Astrocyte of the cerebellum (primary cell): ENCODE measurements at regions not wholly inside any gene's neighbourhood (a gene's known extent, or its start where the extent isn't known, plus 50 kb on each side); places are given as distances from the start of the nearest gene placed in this dataset.

ENCODE experiments used
- DNase-seq: peaks from one replicate; pipeline ENCODE4 v3.0.0-alpha.2; 2011; ENCODE audit warnings: low read depth
- H3K4me3 ChIP-seq: 2 replicates; pipeline ENCODE4 v1.5.1; 2011; ENCODE audit warnings: mild to moderate bottlenecking, low read depth, low read length, moderate library complexity
- in situ Hi-C: cut with HindIII; loops from 2 replicates; pipeline ENCODE4 v1.10.0; 2017; ENCODE audit warnings: low sequenced_read_pairs
- TF ChIP-seq, protein P1 (sequence below): IDR thresholded peaks from 2 replicates; pipeline ENCODE4 v1.5.1; 2012; ENCODE audit warnings: low read length, low read depth, moderate library complexity, mild to moderate bottlenecking; ENCODE audit errors: missing control alignments

DNA sequence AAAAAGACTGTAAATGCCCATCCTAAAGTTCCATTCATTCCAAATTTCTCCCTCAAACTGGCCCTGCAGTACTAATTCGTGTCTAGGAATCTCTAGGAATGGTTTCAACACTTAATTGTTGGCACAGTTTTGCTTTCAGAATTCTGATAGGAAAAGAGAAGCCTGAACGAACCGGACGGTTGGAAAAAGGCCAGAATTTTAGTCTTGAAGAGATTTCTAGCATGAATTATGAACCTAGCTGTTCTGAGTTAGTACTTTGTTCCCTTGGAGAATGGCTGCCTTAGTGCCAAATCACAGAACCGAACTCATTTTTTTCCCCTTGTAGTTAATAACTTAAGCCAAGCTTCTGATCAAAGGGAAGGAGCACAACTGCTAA is 262.6 kb downstream of the ADAMTS20 start:
- in situ Hi-C loops, result loop anchor here (10.0 to 25.0 kb wide), 4 partner anchors 527 to 1152 kb away; partner anchors contain the start of gene GXYLT1
- no peak for DNase-seq
- TF ChIP-seq, protein P1, sequence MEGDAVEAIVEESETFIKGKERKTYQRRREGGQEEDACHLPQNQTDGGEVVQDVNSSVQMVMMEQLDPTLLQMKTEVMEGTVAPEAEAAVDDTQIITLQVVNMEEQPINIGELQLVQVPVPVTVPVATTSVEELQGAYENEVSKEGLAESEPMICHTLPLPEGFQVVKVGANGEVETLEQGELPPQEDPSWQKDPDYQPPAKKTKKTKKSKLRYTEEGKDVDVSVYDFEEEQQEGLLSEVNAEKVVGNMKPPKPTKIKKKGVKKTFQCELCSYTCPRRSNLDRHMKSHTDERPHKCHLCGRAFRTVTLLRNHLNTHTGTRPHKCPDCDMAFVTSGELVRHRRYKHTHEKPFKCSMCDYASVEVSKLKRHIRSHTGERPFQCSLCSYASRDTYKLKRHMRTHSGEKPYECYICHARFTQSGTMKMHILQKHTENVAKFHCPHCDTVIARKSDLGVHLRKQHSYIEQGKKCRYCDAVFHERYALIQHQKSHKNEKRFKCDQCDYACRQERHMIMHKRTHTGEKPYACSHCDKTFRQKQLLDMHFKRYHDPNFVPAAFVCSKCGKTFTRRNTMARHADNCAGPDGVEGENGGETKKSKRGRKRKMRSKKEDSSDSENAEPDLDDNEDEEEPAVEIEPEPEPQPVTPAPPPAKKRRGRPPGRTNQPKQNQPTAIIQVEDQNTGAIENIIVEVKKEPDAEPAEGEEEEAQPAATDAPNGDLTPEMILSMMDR, result no peak
- H3K4me3 ChIP-seq, result no peak overlapping the region

DNA sequence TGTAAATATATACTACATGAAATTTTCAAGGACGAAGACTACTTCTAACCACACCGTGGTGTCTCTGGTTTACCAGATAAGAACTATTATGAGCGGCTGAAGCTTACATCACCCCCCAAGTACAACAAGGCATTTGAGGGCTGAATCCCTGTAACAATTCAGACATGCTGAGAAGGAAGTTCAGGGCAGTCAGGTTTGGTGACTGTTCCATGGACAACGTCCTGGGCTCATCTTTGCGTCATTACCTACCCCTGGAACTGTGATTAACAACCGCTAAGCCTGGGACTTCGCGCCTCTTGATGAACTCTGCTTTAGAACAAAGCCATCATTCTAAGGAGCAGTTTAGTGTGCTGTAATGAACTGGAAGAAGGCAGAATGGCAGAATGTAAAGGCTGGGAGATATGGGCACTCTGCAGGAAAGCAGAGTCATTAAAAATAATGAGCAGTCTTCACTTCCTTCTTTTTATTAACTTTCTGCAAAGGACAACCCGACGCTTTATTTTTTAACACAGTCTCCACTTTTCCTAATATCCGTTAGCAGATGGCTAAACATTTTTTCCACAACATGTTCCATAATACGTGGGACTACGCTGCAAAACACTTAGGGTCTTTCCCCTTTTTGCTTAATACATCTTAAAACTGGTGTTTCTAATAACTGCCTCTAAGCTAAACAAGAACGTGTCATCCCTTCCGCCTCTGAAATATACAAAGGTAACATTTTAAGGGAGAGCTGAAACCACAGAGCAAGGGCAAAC is 263.2 kb downstream of the ADAMTS20 start:
- TF ChIP-seq, protein P1, result no peak
- H3K4me3 ChIP-seq, result no peak overlapping the region
- DNase-seq, result no peak
- in situ Hi-C loops, result loop anchor here (10.0 to 25.0 kb wide), 4 partner anchors 527 to 1152 kb away; partner anchors contain the start of gene GXYLT1

DNA sequence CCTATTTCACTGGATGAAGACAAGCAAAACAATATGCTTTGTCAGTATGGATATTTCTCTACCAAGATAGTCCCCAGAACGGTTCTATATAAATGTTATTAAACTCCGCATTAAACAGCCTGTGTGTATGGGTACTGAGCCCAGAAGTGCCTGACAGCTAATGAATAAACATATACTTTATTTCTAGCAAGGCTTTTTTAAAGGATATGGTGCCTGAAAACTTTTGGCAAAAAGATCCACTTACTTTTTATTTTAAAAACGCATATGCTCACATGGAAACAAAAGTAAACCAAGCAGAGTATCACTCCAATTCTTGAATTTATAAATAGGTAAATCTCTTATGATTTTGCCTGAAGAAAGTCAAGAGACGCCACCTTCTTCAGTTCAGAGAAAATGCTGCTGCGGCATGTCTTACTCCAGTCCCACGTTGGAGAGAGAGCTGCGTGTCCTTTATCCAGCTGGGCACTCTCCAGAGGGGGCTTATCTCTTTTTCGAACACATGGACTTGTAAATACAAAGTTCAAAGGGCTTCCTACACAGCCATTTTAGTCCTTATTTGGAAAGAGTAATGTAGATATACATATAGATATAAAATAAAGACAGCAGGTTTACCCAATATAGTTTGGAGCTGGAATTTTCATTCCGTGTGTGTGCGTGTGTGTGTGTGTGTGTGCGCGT is 264.2 kb downstream of the ADAMTS20 start:
- H3K4me3 ChIP-seq, result no peak overlapping the region
- DNase-seq, result no peak
- in situ Hi-C loops, result loop anchor here (10.0 to 25.0 kb wide), 4 partner anchors 526 to 1151 kb away; partner anchors contain the start of gene GXYLT1
- TF ChIP-seq, protein P1, result no peak

DNA sequence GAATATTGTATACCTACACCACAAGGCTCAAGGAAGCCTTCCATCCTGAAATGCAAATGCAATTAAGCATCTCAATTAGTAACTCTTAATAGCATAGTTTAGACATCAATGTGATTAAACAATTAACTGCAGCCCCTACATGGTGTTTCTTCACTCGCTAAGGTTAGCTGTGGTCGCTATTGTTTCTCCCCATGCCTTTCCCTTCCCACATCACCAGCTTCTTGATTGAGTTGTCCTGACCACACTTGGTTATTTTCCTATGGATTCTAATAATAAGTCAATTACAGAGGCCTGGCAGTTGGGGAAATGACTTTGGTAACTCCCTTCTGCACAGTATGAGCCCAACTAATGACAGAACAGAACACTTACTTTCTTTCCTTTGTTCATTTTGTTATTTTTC is 265.0 kb downstream of the ADAMTS20 start:
- in situ Hi-C loops, result loop anchor here (10.0 to 25.0 kb wide), 4 partner anchors 525 to 1150 kb away; partner anchors contain the start of gene GXYLT1
- no peak for DNase-seq
- TF ChIP-seq, protein P1, result no peak
- no peak overlapping the region for H3K4me3 ChIP-seq

DNA sequence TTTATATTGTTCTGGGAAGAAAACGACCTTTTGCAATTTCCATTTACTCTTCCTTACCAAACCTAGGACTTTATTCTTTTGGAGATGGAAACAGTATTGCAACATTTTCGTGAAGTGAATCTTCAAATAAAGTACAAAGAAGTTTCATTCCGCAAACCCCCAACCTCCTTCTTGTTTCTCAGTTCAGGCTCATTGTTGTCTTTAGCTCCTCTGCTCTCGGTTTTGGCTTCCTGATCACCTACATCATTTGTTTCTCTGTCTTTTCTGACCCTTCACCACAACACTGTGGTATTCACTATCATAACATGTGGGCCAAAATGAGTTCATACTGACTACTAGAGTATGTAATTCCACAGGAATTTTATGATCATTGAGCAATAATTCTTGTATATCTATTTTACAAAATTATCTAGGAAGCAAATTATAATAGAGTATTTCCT is 266.8 kb downstream of the ADAMTS20 start:
- peak; percentile 88 for DNase-seq
- in situ Hi-C loops, result loop anchor here (10.0 to 25.0 kb wide), 4 partner anchors 523 to 1148 kb away; partner anchors contain the start of gene GXYLT1
- TF ChIP-seq, protein P1, result no peak
- H3K4me3 ChIP-seq, result no peak overlapping the region

DNA sequence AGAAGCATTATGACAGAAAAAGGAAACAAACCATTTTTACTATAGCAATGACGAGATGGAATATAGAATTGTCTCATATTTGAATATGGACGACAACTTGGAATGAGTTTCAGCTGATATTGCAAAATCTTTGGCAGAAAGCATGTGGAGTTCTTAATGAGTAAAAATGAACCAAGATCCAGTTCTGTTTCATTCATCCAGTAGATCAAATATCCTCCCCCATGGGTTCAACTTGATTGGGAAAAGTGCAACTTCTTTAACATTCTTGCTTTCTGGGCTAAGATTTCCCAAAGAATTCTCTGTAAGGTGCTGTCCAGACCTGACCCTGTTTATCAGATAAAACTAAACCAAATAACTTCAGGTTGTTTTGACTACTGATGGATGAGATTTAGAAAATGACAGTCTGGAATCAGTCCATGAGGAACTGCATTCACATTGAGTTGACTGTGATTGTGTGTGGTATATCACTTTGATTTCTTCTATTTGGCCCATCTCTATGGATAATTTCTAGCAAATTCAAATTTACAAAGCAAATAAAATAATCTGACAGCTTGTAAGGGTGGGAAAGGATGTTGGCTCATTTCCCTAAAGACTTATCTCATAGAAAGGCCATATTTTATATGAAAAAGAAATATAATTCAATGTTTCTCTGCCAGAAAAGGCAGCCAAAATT is 267.4 kb downstream of the ADAMTS20 start:
- H3K4me3 ChIP-seq, result no peak overlapping the region
- no peak for DNase-seq
- TF ChIP-seq, protein P1, result no peak
- in situ Hi-C loops, result loop anchor here (10.0 to 25.0 kb wide), 4 partner anchors 522 to 1147 kb away; partner anchors contain the start of gene GXYLT1
